ENCODE measurements at regions not wholly inside any gene's neighbourhood (a gene's known extent, or its start where the extent isn't known, plus 50 kb on each side); places are given as distances from the start of the nearest gene placed in this dataset.

- TF ChIP-seq NR3C1 (IDR thresholded peaks at IDR 0.05) (no peak), JUNB (IDR thresholded peaks at IDR 0.05) (no peak), SMC3 (IDR thresholded peaks at IDR 0.05) (no peak), CTCF (IDR thresholded peaks at IDR 0.05) (no peak), TP53 (CRISPR knock-in tag; IDR thresholded peaks at IDR 0.05) (no peak), POLR2A (IDR thresholded peaks at IDR 0.05; ENCODE audit: low read length) (no peak), BHLHE40 (IDR thresholded peaks at IDR 0.05; ENCODE audit: low read depth, low read length) (no peak), JUN (IDR thresholded peaks at IDR 0.05) (no peak), SREBF2 (IDR thresholded peaks at IDR 0.05) (no peak), EP300 (IDR thresholded peaks at IDR 0.05) (no peak), ESRRA (IDR thresholded peaks at IDR 0.05; ENCODE audit: borderline replicate concordance, low read length) (no peak), MAFK (IDR thresholded peaks at IDR 0.05; ENCODE audit: partially characterized antibody) (no peak)
- TF ChIP-seq, protein P1, sequence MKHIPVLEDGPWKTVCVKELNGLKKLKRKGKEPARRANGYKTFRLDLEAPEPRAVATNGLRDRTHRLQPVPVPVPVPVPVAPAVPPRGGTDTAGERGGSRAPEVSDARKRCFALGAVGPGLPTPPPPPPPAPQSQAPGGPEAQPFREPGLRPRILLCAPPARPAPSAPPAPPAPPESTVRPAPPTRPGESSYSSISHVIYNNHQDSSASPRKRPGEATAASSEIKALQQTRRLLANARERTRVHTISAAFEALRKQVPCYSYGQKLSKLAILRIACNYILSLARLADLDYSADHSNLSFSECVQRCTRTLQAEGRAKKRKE (CRISPR knock-in tag; IDR thresholded peaks at IDR 0.05; ENCODE audit: low read depth), result no peak
Observed at GRCh38 chr6:54053881-54054391, 57.3 kb upstream of the MLIP start.
